Liver (tissue), 3 donors: ENCODE measurements at regions not wholly inside any gene's neighbourhood (a gene's known extent, or its start where the extent isn't known, plus 50 kb on each side); places are given as distances from the start of the nearest gene placed in this dataset.

ENCODE experiments used
- FOXA1 ChIP-seq: IDR thresholded peaks from 2 replicates; pipeline ENCODE4 v1.6.1; 2016; ENCODE audit warnings: antibody characterized with exemption
- GABPA ChIP-seq, 2 donors: IDR thresholded peaks in 1 of 2; conservative IDR thresholded peaks in 1 of 2; 2 replicates each; pipeline ENCODE4 v1.6.1; 2016; ENCODE audit warnings: antibody characterized with exemption in 2 of 2, mild to moderate bottlenecking in 1 of 2, moderate library complexity in 1 of 2
- JUND ChIP-seq, 2 donors: IDR thresholded peaks; 2 replicates each; pipeline ENCODE4 v1.6.1; 2016; ENCODE audit warnings: antibody characterized with exemption in 2 of 2
- MAX ChIP-seq: IDR thresholded peaks from 2 replicates; pipeline ENCODE4 v1.6.1; 2016; ENCODE audit warnings: antibody characterized with exemption
- NR2F2 ChIP-seq: IDR thresholded peaks from 2 replicates; pipeline ENCODE4 v1.6.1; 2016; ENCODE audit warnings: antibody characterized with exemption
- RAD21 ChIP-seq, 2 donors: IDR thresholded peaks; 2 replicates each; pipeline ENCODE4 v1.6.1; 2016; ENCODE audit warnings: antibody characterized with exemption in 2 of 2, mild to moderate bottlenecking in 2 of 2
- REST ChIP-seq: IDR thresholded peaks from 2 replicates; pipeline ENCODE4 v1.6.1; 2016; ENCODE audit warnings: antibody characterized with exemption, mild to moderate bottlenecking
- SP1 ChIP-seq: IDR thresholded peaks from 2 replicates; pipeline ENCODE4 v1.6.1; 2018; ENCODE audit warnings: antibody characterized with exemption, mild to moderate bottlenecking
- TAF1 ChIP-seq: conservative IDR thresholded peaks from 2 replicates; pipeline ENCODE4 v1.6.1; 2016; ENCODE audit warnings: antibody characterized with exemption, mild to moderate bottlenecking
- ZBTB33 ChIP-seq: IDR thresholded peaks from 2 replicates; pipeline ENCODE4 v1.6.1; 2016; ENCODE audit warnings: antibody characterized with exemption
- TF ChIP-seq, protein P1 (sequence below): fragments of 150-350 bp; IDR thresholded peaks from 2 replicates; pipeline ENCODE4 v1.5.1; 2017; ENCODE audit warnings: improper control_type of control experiment, low read depth, low read length; ENCODE audit not compliant: missing input control
- TF ChIP-seq, protein P2 (sequence below): IDR thresholded peaks from 2 replicates; pipeline ENCODE4 v1.6.1; 2016; ENCODE audit warnings: antibody characterized with exemption
- donor health status: healthy.
- donor health status: healthy.

DNA sequence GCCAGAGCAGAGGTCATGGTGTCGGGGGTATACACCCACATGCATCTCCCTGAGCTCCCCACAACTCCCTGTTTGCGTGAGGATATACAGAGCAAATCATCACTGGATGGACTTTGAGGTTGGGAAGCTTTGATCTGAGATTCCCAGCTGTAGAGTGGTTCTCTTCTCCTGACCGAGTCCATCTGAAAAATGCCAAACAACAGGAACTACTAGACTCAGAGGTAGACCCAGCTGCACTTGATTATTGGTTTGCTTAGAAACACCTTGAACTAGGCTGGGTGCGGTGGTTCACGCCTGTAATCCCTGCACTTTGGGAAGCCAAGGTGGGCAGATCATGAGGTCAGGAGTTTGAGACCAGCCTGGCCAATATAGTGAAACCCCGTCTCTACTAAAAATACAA lies 125.0 kb downstream of the UNC5CL start:
- TF ChIP-seq, protein P1, sequence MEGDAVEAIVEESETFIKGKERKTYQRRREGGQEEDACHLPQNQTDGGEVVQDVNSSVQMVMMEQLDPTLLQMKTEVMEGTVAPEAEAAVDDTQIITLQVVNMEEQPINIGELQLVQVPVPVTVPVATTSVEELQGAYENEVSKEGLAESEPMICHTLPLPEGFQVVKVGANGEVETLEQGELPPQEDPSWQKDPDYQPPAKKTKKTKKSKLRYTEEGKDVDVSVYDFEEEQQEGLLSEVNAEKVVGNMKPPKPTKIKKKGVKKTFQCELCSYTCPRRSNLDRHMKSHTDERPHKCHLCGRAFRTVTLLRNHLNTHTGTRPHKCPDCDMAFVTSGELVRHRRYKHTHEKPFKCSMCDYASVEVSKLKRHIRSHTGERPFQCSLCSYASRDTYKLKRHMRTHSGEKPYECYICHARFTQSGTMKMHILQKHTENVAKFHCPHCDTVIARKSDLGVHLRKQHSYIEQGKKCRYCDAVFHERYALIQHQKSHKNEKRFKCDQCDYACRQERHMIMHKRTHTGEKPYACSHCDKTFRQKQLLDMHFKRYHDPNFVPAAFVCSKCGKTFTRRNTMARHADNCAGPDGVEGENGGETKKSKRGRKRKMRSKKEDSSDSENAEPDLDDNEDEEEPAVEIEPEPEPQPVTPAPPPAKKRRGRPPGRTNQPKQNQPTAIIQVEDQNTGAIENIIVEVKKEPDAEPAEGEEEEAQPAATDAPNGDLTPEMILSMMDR, result no peak
- no peak for TF ChIP-seq SP1
- TF ChIP-seq MAX, result no peak
- no peak for TF ChIP-seq REST
- no peak for TF ChIP-seq ZBTB33
- TF ChIP-seq JUND (IDR thresholded peaks at IDR 0.05), result no peak
- no peak for TF ChIP-seq GABPA (IDR thresholded peaks at IDR 0.05 in 1 of 2, conservative IDR thresholded peaks at IDR 0.05 in 1 of 2)
- no peak for TF ChIP-seq NR2F2
- no peak for TF ChIP-seq TAF1
- TF ChIP-seq FOXA1, result no peak
- TF ChIP-seq, protein P2, sequence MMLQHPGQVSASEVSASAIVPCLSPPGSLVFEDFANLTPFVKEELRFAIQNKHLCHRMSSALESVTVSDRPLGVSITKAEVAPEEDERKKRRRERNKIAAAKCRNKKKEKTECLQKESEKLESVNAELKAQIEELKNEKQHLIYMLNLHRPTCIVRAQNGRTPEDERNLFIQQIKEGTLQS, result no peak
- no peak for TF ChIP-seq RAD21 (IDR thresholded peaks at IDR 0.05)
